SH-SY5Y (cell line): ENCODE measurements at regions not wholly inside any gene's neighbourhood (a gene's known extent, or its start where the extent isn't known, plus 50 kb on each side); places are given as distances from the start of the nearest gene placed in this dataset.

Experiments used
- GATA2 ChIP-seq: IDR thresholded peaks from 2 replicates; pipeline ENCODE4 v1.6.1; 2011; ENCODE audit warnings: mild to moderate bottlenecking, low read depth, low read length
- GATA3 ChIP-seq: IDR thresholded peaks from 2 replicates; pipeline ENCODE4 v1.6.1; 2011; ENCODE audit warnings: low read depth, mild to moderate bottlenecking, low read length, moderate library complexity

DNA sequence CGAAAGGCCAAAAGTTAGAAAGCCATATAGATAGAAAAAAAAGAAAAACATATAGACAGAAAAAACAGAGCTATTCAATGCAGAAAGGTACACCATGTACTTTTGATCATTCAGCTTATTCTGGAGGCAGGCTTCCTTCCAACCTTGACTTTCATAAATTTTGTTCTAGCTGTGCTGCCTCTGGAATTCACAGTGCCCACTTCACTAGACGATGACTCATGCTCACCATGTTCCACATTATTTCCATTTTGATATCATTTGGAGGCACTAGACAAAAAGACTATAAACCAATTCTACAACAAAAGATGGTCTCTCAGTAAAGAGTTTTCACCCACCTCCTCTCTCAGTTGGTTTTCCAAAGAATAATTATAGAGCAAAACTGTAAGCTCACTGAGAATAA lies 229.0 kb upstream of the IPO5 start:
- no peak for TF ChIP-seq GATA3
- no peak for TF ChIP-seq GATA2
